Lung microvascular endothelial cell (primary cell): ENCODE measurements at regions not wholly inside any gene's neighbourhood (a gene's known extent, or its start where the extent isn't known, plus 50 kb on each side); places are given as distances from the start of the nearest gene placed in this dataset.
"Not testable (repeated sequence)": the region's sequence is repeated elsewhere in the genome, so short reads cannot be mapped to it uniquely, and the experiment has no call there.

ENCODE experiments used
- DNase-seq, 2 donors: peaks; one replicate each; pipeline versions ENCODE4 v3.0.0 to v3.0.0-alpha.2; 2010; ENCODE audit warnings: low read depth in 2 of 2

GRCh38 chr15:26128611-26129140 lies 265.5 kb upstream of the ATP10A start:
- no peak for DNase-seq

GRCh38 chr15:26126819-26127387 lies 263.8 kb upstream of the ATP10A start:
- DNase-seq, result no peak

GRCh38 chr15:26126070-26126469 lies 262.9 kb upstream of the ATP10A start:
- DNase-seq, result no peak

GRCh38 chr15:26125664-26126063 lies 262.5 kb upstream of the ATP10A start:
- DNase-seq, result no peak

GRCh38 chr15:26119322-26119721 lies 256.2 kb upstream of the ATP10A start:
- no peak for DNase-seq

GRCh38 chr15:26115229-26115943 lies 252.3 kb upstream of the ATP10A start:
- DNase-seq, result no peak

GRCh38 chr15:26114128-26114527 lies 251.0 kb upstream of the ATP10A start:
- not testable (repeated sequence) for DNase-seq

GRCh38 chr15:26113296-26113695 lies 250.2 kb upstream of the ATP10A start:
- DNase-seq, result no peak

- DNase-seq, result no peak
Observed at GRCh38 chr15:26109203-26109602, 246.1 kb upstream of the ATP10A start.

GRCh38 chr15:26106556-26106955 lies 243.4 kb upstream of the ATP10A start:
- no peak for DNase-seq

- DNase-seq, result no peak
Observed at GRCh38 chr15:26103002-26103404, 239.9 kb upstream of the ATP10A start.

- DNase-seq, result no peak
Observed at GRCh38 chr15:26102365-26102764, 239.2 kb upstream of the ATP10A start.

- DNase-seq, result no peak
Observed at GRCh38 chr15:26101443-26101842, 238.3 kb upstream of the ATP10A start.

- DNase-seq, result no peak
Observed at GRCh38 chr15:26098801-26099200, 235.7 kb upstream of the ATP10A start.

- DNase-seq, result no peak
Observed at GRCh38 chr15:26097216-26097615, 234.1 kb upstream of the ATP10A start.

- no peak for DNase-seq
Observed at GRCh38 chr15:26096581-26096980, 233.5 kb upstream of the ATP10A start.

GRCh38 chr15:26095710-26096330 lies 232.7 kb upstream of the ATP10A start:
- DNase-seq, result no peak

GRCh38 chr15:26091184-26091583 lies 228.1 kb upstream of the ATP10A start:
- DNase-seq, result no peak

GRCh38 chr15:26087881-26088280 lies 224.8 kb upstream of the ATP10A start:
- no peak for DNase-seq

- DNase-seq, result no peak
Observed at GRCh38 chr15:26087395-26087794, 224.3 kb upstream of the ATP10A start.

- no peak for DNase-seq
Observed at GRCh38 chr15:26084771-26085170, 221.6 kb upstream of the ATP10A start.

- no peak for DNase-seq
Observed at GRCh38 chr15:26083896-26084295, 220.8 kb upstream of the ATP10A start.

GRCh38 chr15:26083457-26083856 lies 220.3 kb upstream of the ATP10A start:
- DNase-seq, result no peak
